Activated gamma-delta T cell treated with anti-CD3 and anti-CD28 coated beads, Interleukin-2, amount 50 U/mL, for 16 hours (primary cell): ENCODE measurements at regions not wholly inside any gene's neighbourhood (a gene's known extent, or its start where the extent isn't known, plus 50 kb on each side); places are given as distances from the start of the nearest gene placed in this dataset.
"Not testable (repeated sequence)": the region's sequence is repeated elsewhere in the genome, so short reads cannot be mapped to it uniquely, and the experiment has no call there.

Experiments used
- DNase-seq: peaks from one replicate; pipeline ENCODE4 v3.0.0-alpha.2; 2020; ENCODE audit warnings: low read depth

DNA sequence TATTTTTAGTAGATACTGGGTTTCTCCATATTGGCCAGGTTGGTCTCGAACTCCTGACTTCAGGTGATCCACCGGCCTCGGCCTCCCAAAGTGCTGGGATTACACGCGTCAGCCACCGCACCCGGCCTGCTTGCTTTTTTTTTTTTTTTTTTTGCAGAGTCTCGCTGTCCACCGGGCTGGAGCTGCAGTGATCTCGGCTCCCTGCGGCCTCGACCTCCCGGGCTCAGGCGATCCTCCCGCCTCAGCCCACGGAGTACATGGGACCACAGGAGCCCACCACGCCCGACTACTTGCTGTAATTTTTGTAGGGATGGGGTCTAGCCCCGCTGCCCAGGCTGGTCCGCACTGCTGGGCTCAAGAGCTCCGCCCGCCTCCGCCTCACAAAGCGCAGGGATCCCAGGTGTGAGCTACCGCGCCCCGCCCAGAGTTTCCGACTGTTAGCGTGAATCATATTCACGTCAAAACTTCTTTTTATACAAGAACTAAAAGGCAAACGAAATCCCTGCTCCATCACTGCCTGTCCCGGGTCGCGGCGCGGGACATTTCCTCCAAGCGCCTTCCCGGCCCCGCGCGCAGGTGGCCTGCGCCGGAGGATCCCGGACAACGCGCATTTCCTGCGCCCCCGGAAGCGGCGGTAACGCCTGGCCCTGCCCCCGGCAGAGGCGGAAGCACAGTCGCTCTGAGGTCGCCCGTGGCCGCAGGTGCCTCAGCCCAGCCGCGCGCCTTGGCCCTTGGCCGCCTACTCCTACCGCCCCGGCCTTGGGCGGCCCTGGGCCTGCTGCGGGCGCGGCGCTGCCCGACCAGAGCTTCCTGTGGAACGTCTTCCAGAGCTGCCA is 50.9 kb upstream of the APOD start:
- not testable (repeated sequence) for DNase-seq
